HCT116 (cell line): ENCODE measurements at regions not wholly inside any gene's neighbourhood (a gene's known extent, or its start where the extent isn't known, plus 50 kb on each side); places are given as distances from the start of the nearest gene placed in this dataset.

ENCODE experiments used
- ATAC-seq: fragments of 200-7000 bp; cut with Tn5 transposase; 2 replicates; pipeline ENCODE4 v1.9.1; 2020; ENCODE audit warnings: mild to moderate bottlenecking, moderate library complexity
- BruUV-seq: library from RNA; stranded (reverse); fragments of 400-500 nt; replicated peaks from 2 replicates; lab custom pipeline; 2021; lab: Mats Ljungman, UMichigan
- CTCF ChIA-PET: fragments of 300-600 bp; sonication (Branson Sonifier 250); formaldehyde crosslinking; loops from one replicate; lab custom pipeline; 2021; ENCODE audit warnings: antibody characterized with exemption; lab: Charles Lee
- POLR2A ChIA-PET: fragments of 300-600, 350-600 bp; sonication (Branson Sonifier 250); formaldehyde crosslinking; loops from one replicate; lab custom pipeline; 2021; ENCODE audit warnings: antibody characterized with exemption; lab: Charles Lee
- RAD21 ChIA-PET, 2 experiments: fragments of 300-600 bp; sonication (Branson Sonifier 250); formaldehyde crosslinking; loops; one replicate each; lab custom pipeline; 2023; ENCODE audit warnings: low total read pairs in 2 of 2; ENCODE audit not compliant: uncharacterized antibody in 2 of 2, unreplicated experiment in 2 of 2, low non-redundant PET in 1 of 2; lab: Charles Lee
- DNase-seq: peaks from one replicate; pipeline ENCODE4 v3.0.0-alpha.2; 2010; ENCODE audit warnings: low read depth, low spot score
- H2AFZ ChIP-seq: fragments of 200-600 bp; shearing (Covaris generic), sonication (generic); 2 replicates; pipeline ENCODE4 v1.6.1; 2017; ENCODE audit warnings: low read depth, mixed run types, mixed read lengths, antibody characterized with exemption, low read length; ENCODE audit not compliant: poor library complexity, severe bottlenecking
- H3K27ac ChIP-seq: 2 replicates; pipeline ENCODE4 v1.5.1; 2012; ENCODE audit warnings: low read depth, low read length
- H3K27me3 ChIP-seq: fragments of 200-600 bp; sonication (generic); 2 replicates; pipeline ENCODE4 v1.6.1; 2016; ENCODE audit warnings: mixed run types, low read length, mixed read lengths; ENCODE audit not compliant: insufficient read depth
- H3K36me3 ChIP-seq, 2 experiments: fragments of 200-500 bp in 1 of 2; fragments of 200-600 bp in 1 of 2; sonication (Bioruptor generic) in 1 of 2; sonication (generic) in 1 of 2; 2 replicates each; pipeline versions ENCODE4 v1.5.1 to v1.6.1; 2014 to 2016; ENCODE audit warnings: low read length in 2 of 2, inconsistent platforms in 1 of 2, mixed read lengths in 1 of 2, mixed run types in 1 of 2; ENCODE audit not compliant: insufficient read depth in 2 of 2, control insufficient read depth in 1 of 2
- H3K4me1 ChIP-seq, 2 experiments: fragments of 200-600 bp in 1 of 2; sonication (generic) in 1 of 2; 2 replicates each; pipeline versions ENCODE4 v1.5.1 to v1.6.1; 2012 to 2017; ENCODE audit warnings: low read length in 2 of 2, inconsistent platforms in 1 of 2, mild to moderate bottlenecking in 1 of 2, mixed read lengths in 1 of 2, mixed run types in 1 of 2, moderate library complexity in 1 of 2; ENCODE audit not compliant: insufficient read depth in 2 of 2, control insufficient read depth in 1 of 2
- H3K4me2 ChIP-seq: fragments of 200-600 bp; sonication (generic); 2 replicates; pipeline ENCODE4 v1.6.1; 2017; ENCODE audit warnings: mixed run types, low read length, mixed read lengths
- H3K4me3 ChIP-seq, 2 experiments: fragments of 200-600 bp in 1 of 2; sonication (generic) in 1 of 2; replicated peaks in 1 of 2; 2 replicates each; pipeline ENCODE4 v1.5.1; 2011 to 2016; ENCODE audit warnings: low read length in 2 of 2, control low read depth in 1 of 2, low read depth in 1 of 2, mild to moderate bottlenecking in 1 of 2, mixed read lengths in 1 of 2, mixed run types in 1 of 2
- H3K79me2 ChIP-seq: fragments of 200-600 bp; sonication (generic); 2 replicates; pipeline ENCODE4 v1.6.1; 2017; ENCODE audit warnings: mild to moderate bottlenecking, mixed run types, low read length, moderate library complexity, mixed read lengths; ENCODE audit not compliant: insufficient read depth
- H3K9ac ChIP-seq: fragments of 200-600 bp; sonication (generic); 2 replicates; pipeline ENCODE4 v1.6.1; 2016; ENCODE audit warnings: low read length, mixed read lengths
- H3K9me2 ChIP-seq: fragments of 200-600 bp; sonication (generic), shearing (Covaris generic); 2 replicates; pipeline ENCODE4 v1.6.1; 2017; ENCODE audit warnings: mixed run types, mild to moderate bottlenecking, moderate library complexity; ENCODE audit not compliant: insufficient read depth
- H3K9me3 ChIP-seq, 2 experiments: fragments of 200-500 bp in 1 of 2; fragments of 200-600 bp in 1 of 2; sonication (Bioruptor generic) in 1 of 2; sonication (generic) in 1 of 2; 2 replicates each; pipeline ENCODE4 v1.6.1; 2014 to 2017; ENCODE audit warnings: low read length in 2 of 2, mixed read lengths in 2 of 2, inconsistent platforms in 1 of 2, low read depth in 1 of 2, mild to moderate bottlenecking in 1 of 2, mixed run types in 1 of 2, moderate library complexity in 1 of 2; ENCODE audit not compliant: control insufficient read depth in 1 of 2, insufficient read depth in 1 of 2
- H4K20me1 ChIP-seq: fragments of 200-600 bp; sonication (generic), shearing (Covaris generic); 2 replicates; pipeline ENCODE4 v1.6.1; 2017; ENCODE audit warnings: mixed run types, mild to moderate bottlenecking, moderate library complexity; ENCODE audit not compliant: insufficient read depth
- CBX3 ChIP-seq: IDR thresholded peaks from 2 replicates; pipeline ENCODE4 v1.6.1; 2012; ENCODE audit warnings: low read depth
- CTCF ChIP-seq, 3 experiments: fragments of 200-600 bp in 1 of 3; sonication (generic) in 1 of 3; IDR thresholded peaks in 2 of 3; conservative IDR thresholded peaks in 1 of 3; 2 replicates each; pipeline ENCODE4 v1.5.1; 2012 to 2017; ENCODE audit warnings: low read depth in 2 of 3, low read length in 2 of 3, antibody characterized with exemption in 1 of 3, borderline replicate concordance in 1 of 3, control low read depth in 1 of 3, mild to moderate bottlenecking in 1 of 3, mixed read lengths in 1 of 3, mixed run types in 1 of 3, moderate library complexity in 1 of 3; ENCODE audit not compliant: insufficient read depth in 1 of 3
- EGR1 ChIP-seq: IDR thresholded peaks from 2 replicates; pipeline ENCODE4 v1.6.1; 2012; ENCODE audit warnings: low read depth
- POLR2A ChIP-seq: IDR thresholded peaks from 2 replicates; pipeline ENCODE4 v1.7.0; 2011; ENCODE audit warnings: borderline replicate concordance; ENCODE audit not compliant: insufficient read depth, insufficient read length; ENCODE audit errors: extremely low read depth
- REST ChIP-seq: IDR thresholded peaks from 2 replicates; pipeline ENCODE4 v1.6.1; 2012; ENCODE audit warnings: low read depth
- SP1 ChIP-seq: IDR thresholded peaks from 2 replicates; pipeline ENCODE4 v1.6.1; 2012; ENCODE audit warnings: low read depth
- TCF7L2 ChIP-seq: IDR thresholded peaks from 2 replicates; pipeline ENCODE4 v1.7.0; 2011; ENCODE audit warnings: borderline replicate concordance, inconsistent platforms; ENCODE audit not compliant: insufficient read depth, insufficient read length; ENCODE audit errors: extremely low read depth
- ZBTB33 ChIP-seq: IDR thresholded peaks from 2 replicates; pipeline ENCODE4 v1.6.1; 2011; ENCODE audit warnings: mild to moderate bottlenecking, low read length, moderate library complexity; ENCODE audit not compliant: insufficient replicate concordance; ENCODE audit errors: extremely low read depth
- ZNF274 ChIP-seq: fragments of 200-500 bp; sonication (Bioruptor generic); IDR thresholded peaks from 2 replicates; pipeline ENCODE4 v1.6.1; 2014; ENCODE audit warnings: mild to moderate bottlenecking, low read depth, low read length, inconsistent platforms
- intact Hi-C: fragments of 100-400 bp; cut with micrococcal nuclease; formaldehyde crosslinking; loops from 2 replicates; pipeline ENCODE4 v1.10.0; 2022

- Histone ChIP-seq H3K27me3 (no peaks in the 10 kb centered on the region), H3K36me3 (no peaks in the 10 kb centered on the region), H3K4me1 (no peaks in the 10 kb centered on the region), H3K79me2 (no peaks in the 10 kb centered on the region), H3K9me2 (no peaks in the 10 kb centered on the region), H3K4me3 (no peak overlapping the region), H3K4me2 (no peak overlapping the region), H3K9me3 (no peaks in the 10 kb centered on the region), H3K9ac (no peak overlapping the region), H2AFZ (no peak overlapping the region), H3K27ac (no peak overlapping the region), H4K20me1 (no peaks in the 10 kb centered on the region)
- intact Hi-C loops: no loop called here
- TF ChIP-seq ZBTB33: no peak
- BruUV-seq: no TSS peak
- ChIA-PET CTCF (no interaction called here), RAD21 (no interaction called here), POLR2A (no interaction called here)
- DNase-seq (no peak), ATAC-seq (no peak)
These were observed 510.9 kb downstream of the ANKRD7 start for GRCh38 chr7:118735441-118735840.

- H4K20me1 ChIP-seq: no peaks in the 10 kb centered on the region
- H3K9me2 ChIP-seq: no peaks in the 10 kb centered on the region
- no peaks in the 10 kb centered on the region for H3K36me3 ChIP-seq
- no peak overlapping the region for H3K4me3 ChIP-seq
- DNase-seq (no peak), ATAC-seq (no peak)
- no peaks in the 10 kb centered on the region for H3K79me2 ChIP-seq
- ChIA-PET RAD21 (no interaction called here), POLR2A (no interaction called here), CTCF (no interaction called here)
- H3K27me3 ChIP-seq: no peaks in the 10 kb centered on the region
- BruUV-seq: no TSS peak
- H3K9ac ChIP-seq: no peak overlapping the region
- no peak overlapping the region for H3K27ac ChIP-seq
- intact Hi-C loops: no loop called here
- no peak overlapping the region for H2AFZ ChIP-seq
- no peaks in the 10 kb centered on the region for H3K4me1 ChIP-seq
- no peak overlapping the region for H3K4me2 ChIP-seq
- no peaks in the 10 kb centered on the region for H3K9me3 ChIP-seq
- no peak for TF ChIP-seq ZNF274
- no peak for TF ChIP-seq POLR2A
- no peak for TF ChIP-seq EGR1
- no peak for TF ChIP-seq CBX3
- no peak for TF ChIP-seq ZBTB33
- no peak for TF ChIP-seq TCF7L2
- TF ChIP-seq REST: no peak
- TF ChIP-seq SP1: no peak
- TF ChIP-seq CTCF (IDR thresholded peaks at IDR 0.05 in 2 of 3, conservative IDR thresholded peaks at IDR 0.05 in 1 of 3; ENCODE audit: borderline replicate concordance in 1 of 3, insufficient read depth in 1 of 3, low read depth in 2 of 3, low read length in 2 of 3): no peak
These were observed 513.4 kb downstream of the ANKRD7 start for GRCh38 chr7:118737935-118738334.
